Esophagus muscularis mucosa (tissue), 4 donors: ENCODE measurements at regions not wholly inside any gene's neighbourhood (a gene's known extent, or its start where the extent isn't known, plus 50 kb on each side); places are given as distances from the start of the nearest gene placed in this dataset.

Experiments used
- DNase-seq: peaks from one replicate; pipeline ENCODE4 v3.0.0-alpha.2; 2017; ENCODE audit errors: extremely low spot score
- H3K27ac ChIP-seq, 4 donors: fragments of 200-600 bp; sonication (generic); replicated peaks in 1 of 4; 1 replicate in 3 of 4; 2 replicates in 1 of 4; pipeline ENCODE4 v1.5.1; 2016 to 2019; ENCODE audit warnings: mild to moderate bottlenecking in 1 of 4
- H3K27me3 ChIP-seq, 4 donors: fragments of 200-600 bp; sonication (generic); one replicate each; pipeline versions ENCODE4 v1.5.1 to v1.6.0; 2016 to 2019
- H3K36me3 ChIP-seq, 4 donors: fragments of 200-600 bp; sonication (generic); one replicate each; pipeline ENCODE4 v1.5.1; 2016 to 2019
- H3K4me1 ChIP-seq, 4 donors: fragments of 200-600 bp; sonication (generic); one replicate each; pipeline ENCODE4 v1.5.1; 2016 to 2019
- H3K4me3 ChIP-seq, 4 donors: fragments of 200-600 bp; sonication (generic); 1 replicate in 2 of 4; 2 replicates in 2 of 4; pipeline ENCODE4 v1.5.1; 2016 to 2019; ENCODE audit warnings: mild to moderate bottlenecking in 4 of 4, moderate library complexity in 1 of 4
- H3K9me3 ChIP-seq, 4 donors: fragments of 200-600 bp; sonication (generic); 1 replicate in 3 of 4; 2 replicates in 1 of 4; pipeline ENCODE4 v1.5.1; 2016 to 2019
- EP300 ChIP-seq: sonication (generic); formaldehyde crosslinking; IDR thresholded peaks from one replicate; pipeline ENCODE4 v1.6.1; 2017; ENCODE audit warnings: antibody characterized with exemption
- POLR2A ChIP-seq: fragments of 450-650 bp; IDR thresholded peaks from one replicate; pipeline ENCODE4 v1.6.1; 2017; ENCODE audit warnings: antibody characterized with exemption, moderate library complexity, mild to moderate bottlenecking, low read depth
- POLR2AphosphoS5 ChIP-seq, 2 donors: sonication (generic); formaldehyde crosslinking; IDR thresholded peaks; one replicate each; pipeline ENCODE4 v1.6.1; 2017; ENCODE audit warnings: antibody characterized with exemption in 2 of 2
- WGBS: methylation state at CpG from one replicate; pipeline ENCODE4 v1.1.5; 2018; 5-methylcytosine and 5-hydroxymethylcytosine counted together
- intact Hi-C: fragments of 100-400 bp; cut with DNase I; formaldehyde crosslinking; loops from one replicate; pipeline ENCODE4 v1.15.1; 2023
- TF ChIP-seq, protein P1 (sequence below), 3 experiments: fragments of 200-600 bp in 2 of 3; fragments of 450-650 bp in 1 of 3; sonication (generic) in 2 of 3; IDR thresholded peaks; one replicate each; pipeline ENCODE4 v1.5.1; 2017 to 2019; ENCODE audit warnings: antibody characterized with exemption in 3 of 3, mild to moderate bottlenecking in 2 of 3, moderate library complexity in 1 of 3

DNA sequence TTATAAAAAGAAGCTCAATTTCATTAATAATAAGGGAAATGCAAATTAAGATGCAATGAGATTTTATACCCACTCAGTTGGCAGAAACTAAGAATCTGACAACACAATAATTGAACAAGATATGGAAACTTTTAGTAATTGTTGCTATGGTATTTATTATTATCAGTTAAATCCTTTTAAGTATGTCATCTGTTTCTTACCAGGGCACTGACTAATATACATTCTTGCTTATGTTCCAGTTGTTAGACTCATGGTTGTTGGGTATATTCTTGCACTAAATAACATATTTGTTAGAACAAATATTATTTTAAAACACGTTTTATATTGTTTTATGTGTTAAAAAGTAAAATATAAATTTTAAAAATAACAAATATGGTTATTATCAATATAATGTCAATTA is 690.3 kb downstream of the MECOM start:
- H3K36me3 ChIP-seq, result no peaks in the 10 kb centered on the region
- H3K4me1 ChIP-seq, result peaks cover 0 to 39% (median 34%) of the 10 kb centered on the region in 4 donors
- H3K4me3 ChIP-seq, result no peak overlapping the region
- no peak for TF ChIP-seq EP300
- no peak for TF ChIP-seq POLR2A
- TF ChIP-seq POLR2AphosphoS5 (IDR thresholded peaks at IDR 0.05), result no peak
- TF ChIP-seq, protein P1, sequence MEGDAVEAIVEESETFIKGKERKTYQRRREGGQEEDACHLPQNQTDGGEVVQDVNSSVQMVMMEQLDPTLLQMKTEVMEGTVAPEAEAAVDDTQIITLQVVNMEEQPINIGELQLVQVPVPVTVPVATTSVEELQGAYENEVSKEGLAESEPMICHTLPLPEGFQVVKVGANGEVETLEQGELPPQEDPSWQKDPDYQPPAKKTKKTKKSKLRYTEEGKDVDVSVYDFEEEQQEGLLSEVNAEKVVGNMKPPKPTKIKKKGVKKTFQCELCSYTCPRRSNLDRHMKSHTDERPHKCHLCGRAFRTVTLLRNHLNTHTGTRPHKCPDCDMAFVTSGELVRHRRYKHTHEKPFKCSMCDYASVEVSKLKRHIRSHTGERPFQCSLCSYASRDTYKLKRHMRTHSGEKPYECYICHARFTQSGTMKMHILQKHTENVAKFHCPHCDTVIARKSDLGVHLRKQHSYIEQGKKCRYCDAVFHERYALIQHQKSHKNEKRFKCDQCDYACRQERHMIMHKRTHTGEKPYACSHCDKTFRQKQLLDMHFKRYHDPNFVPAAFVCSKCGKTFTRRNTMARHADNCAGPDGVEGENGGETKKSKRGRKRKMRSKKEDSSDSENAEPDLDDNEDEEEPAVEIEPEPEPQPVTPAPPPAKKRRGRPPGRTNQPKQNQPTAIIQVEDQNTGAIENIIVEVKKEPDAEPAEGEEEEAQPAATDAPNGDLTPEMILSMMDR (IDR thresholded peaks at IDR 0.05), result no peak
- DNase-seq, result no peak
- H3K27me3 ChIP-seq, result no peaks in the 10 kb centered on the region
- 59% methylated on average over 1 of the region's 1 CpG for WGBS
- intact Hi-C loops, result no loop called here
- no peaks in the 10 kb centered on the region for H3K9me3 ChIP-seq
- H3K27ac ChIP-seq, result no peak overlapping the region

DNA sequence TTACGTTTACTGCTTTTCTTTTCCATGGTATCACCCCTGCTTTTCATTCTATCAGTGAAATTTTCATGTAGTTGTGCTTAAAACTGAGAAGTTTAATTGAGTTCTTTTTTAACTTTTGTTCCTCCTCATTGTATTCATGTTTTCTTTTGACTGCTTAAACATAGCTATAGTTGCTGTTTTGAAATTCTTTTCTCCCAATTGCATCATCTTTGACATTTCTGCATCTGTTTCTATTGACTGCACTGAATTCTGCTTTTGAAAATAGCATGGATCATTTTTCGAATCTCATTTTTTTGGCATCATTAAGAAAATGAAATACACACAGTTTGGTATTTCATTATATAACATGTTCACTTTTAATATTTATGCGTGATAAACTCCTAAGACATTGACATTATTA is 694.9 kb downstream of the MECOM start:
- DNase-seq, result no peak
- Histone ChIP-seq H3K27me3 (no peaks in the 10 kb centered on the region), H3K36me3 (no peaks in the 10 kb centered on the region), H3K4me1 (no peaks in the 10 kb centered on the region), H3K9me3 (no peaks in the 10 kb centered on the region), H3K4me3 (no peak overlapping the region), H3K27ac (no peak overlapping the region)
- intact Hi-C loops, result no loop called here
- TF ChIP-seq EP300 (no peak), POLR2A (no peak), POLR2AphosphoS5 (IDR thresholded peaks at IDR 0.05) (no peak)
- TF ChIP-seq, protein P1 (IDR thresholded peaks at IDR 0.05), result no peak
- 90% methylated on average over 3 of the region's 3 CpGs for WGBS

DNA sequence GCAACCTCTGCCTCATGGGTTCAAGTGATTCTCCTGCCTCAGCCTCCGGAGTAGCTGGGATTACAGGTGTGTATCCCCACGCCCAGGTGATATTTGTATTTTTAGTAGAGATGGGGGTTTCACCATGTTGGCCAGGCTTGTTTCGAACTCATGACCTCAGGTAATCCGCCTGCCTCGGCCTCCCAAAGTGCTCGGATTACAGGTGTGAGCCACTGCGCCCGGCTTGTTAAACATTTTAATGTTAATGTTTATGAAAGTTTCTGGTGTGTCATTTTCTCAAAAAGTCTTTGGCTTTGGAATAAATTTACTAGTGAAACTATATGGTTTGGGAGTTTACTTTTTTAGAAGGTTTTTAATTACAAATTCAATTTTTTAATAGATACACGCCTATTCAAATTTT is 698.8 kb downstream of the MECOM start:
- no peak for TF ChIP-seq EP300
- TF ChIP-seq, protein P1 (IDR thresholded peaks at IDR 0.05), result no peak
- TF ChIP-seq POLR2A, result no peak
- TF ChIP-seq POLR2AphosphoS5 (IDR thresholded peaks at IDR 0.05), result no peak
- H3K9me3 ChIP-seq, result no peaks in the 10 kb centered on the region
- WGBS, result 96% methylated on average over 9 of the region's 9 CpGs
- intact Hi-C loops, result no loop called here
- no peaks in the 10 kb centered on the region for H3K36me3 ChIP-seq
- H3K27ac ChIP-seq, result no peak overlapping the region
- H3K27me3 ChIP-seq, result no peaks in the 10 kb centered on the region
- no peaks in the 10 kb centered on the region for H3K4me1 ChIP-seq
- H3K4me3 ChIP-seq, result no peak overlapping the region
- DNase-seq, result no peak

DNA sequence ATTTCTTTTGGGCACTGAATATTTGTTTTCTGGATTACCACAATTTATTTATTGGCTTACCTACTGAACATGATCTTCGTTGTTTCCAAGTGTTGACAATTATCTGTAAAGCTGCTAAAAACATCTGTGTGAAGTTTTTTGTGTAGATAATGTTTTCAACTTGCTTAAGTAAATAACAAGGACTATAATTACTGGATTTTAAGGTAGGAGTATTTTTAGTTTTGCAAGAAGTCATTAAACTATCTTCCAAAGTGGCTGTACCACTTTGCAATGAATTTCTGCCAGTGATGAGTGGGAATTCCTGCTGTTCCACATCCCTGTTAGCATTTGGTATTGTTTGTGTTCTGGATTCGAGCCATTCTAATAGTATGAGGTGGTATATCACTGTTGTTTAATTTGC is 702.2 kb downstream of the MECOM start:
- Histone ChIP-seq H3K9me3 (no peaks in the 10 kb centered on the region), H3K4me1 (no peaks in the 10 kb centered on the region), H3K36me3 (no peaks in the 10 kb centered on the region), H3K4me3 (no peak overlapping the region), H3K27me3 (no peaks in the 10 kb centered on the region), H3K27ac (no peak overlapping the region)
- no peak for DNase-seq
- no peak for TF ChIP-seq EP300
- TF ChIP-seq, protein P1 (IDR thresholded peaks at IDR 0.05), result no peak
- TF ChIP-seq POLR2AphosphoS5 (IDR thresholded peaks at IDR 0.05), result no peak
- no peak for TF ChIP-seq POLR2A
- intact Hi-C loops, result no loop called here
- WGBS, result 89% methylated on average over 2 of the region's 2 CpGs

DNA sequence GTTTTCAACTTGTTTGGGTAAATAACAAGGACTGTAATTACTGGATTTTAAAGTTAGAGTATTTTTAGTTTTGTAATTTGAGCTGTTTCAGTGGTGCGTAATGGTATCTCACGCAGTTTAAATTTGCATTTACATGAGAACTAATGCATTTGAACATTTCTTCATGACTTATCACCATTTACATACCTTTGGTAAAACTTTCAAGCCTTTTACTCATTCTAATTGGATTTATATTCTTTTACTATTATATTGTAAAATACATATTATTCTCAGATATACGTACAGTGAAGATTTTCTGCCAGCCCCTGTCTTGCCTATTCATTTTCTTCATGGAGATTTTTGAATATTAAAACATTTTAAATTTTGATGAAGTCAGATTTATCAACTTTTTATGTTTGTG is 703.8 kb downstream of the MECOM start:
- no peak overlapping the region for H3K4me3 ChIP-seq
- no peaks in the 10 kb centered on the region for H3K4me1 ChIP-seq
- no peaks in the 10 kb centered on the region for H3K36me3 ChIP-seq
- TF ChIP-seq EP300 (no peak), POLR2AphosphoS5 (IDR thresholded peaks at IDR 0.05) (no peak), POLR2A (no peak)
- TF ChIP-seq, protein P1 (IDR thresholded peaks at IDR 0.05), result no peak
- no peaks in the 10 kb centered on the region for H3K9me3 ChIP-seq
- H3K27ac ChIP-seq, result no peak overlapping the region
- 94% methylated on average over 3 of the region's 3 CpGs for WGBS
- H3K27me3 ChIP-seq, result no peaks in the 10 kb centered on the region
- intact Hi-C loops, result loop anchor here (10.0 kb wide), 2 partner anchors 185 to 705 kb away; partner anchors contain the start of gene MECOM
- no peak for DNase-seq
